Parathyroid adenoma (tissue), 2 donors: ENCODE measurements at regions not wholly inside any gene's neighbourhood (a gene's known extent, or its start where the extent isn't known, plus 50 kb on each side); places are given as distances from the start of the nearest gene placed in this dataset.

ENCODE experiments used
- H2AFZ ChIP-seq: fragments of 300-600 bp; sonication (generic); one replicate; pipeline ENCODE4 v1.7.0; 2017; ENCODE audit warnings: antibody characterized with exemption, mild to moderate bottlenecking
- H3K27ac ChIP-seq: fragments of 300-600 bp; sonication (generic); one replicate; pipeline ENCODE4 v1.7.0; 2017
- H3K27me3 ChIP-seq: fragments of 300-600 bp; sonication (generic); one replicate; pipeline ENCODE4 v1.7.0; 2017; ENCODE audit warnings: low read length; ENCODE audit not compliant: control insufficient read depth, insufficient read depth
- H3K36me3 ChIP-seq: fragments of 300-600 bp; sonication (generic); one replicate; pipeline ENCODE4 v1.7.0; 2017; ENCODE audit warnings: low read length; ENCODE audit not compliant: control insufficient read depth, insufficient read depth
- H3K4me1 ChIP-seq: fragments of 300-600 bp; sonication (generic); one replicate; pipeline ENCODE4 v1.7.0; 2017; ENCODE audit warnings: control low read depth
- H3K4me2 ChIP-seq: fragments of 300-600 bp; sonication (generic); one replicate; pipeline ENCODE4 v1.7.0; 2017; ENCODE audit warnings: low read length
- H3K4me3 ChIP-seq: fragments of 300-600 bp; sonication (generic); one replicate; pipeline ENCODE4 v1.7.0; 2017; ENCODE audit warnings: low read depth, low read length
- H3K79me2 ChIP-seq: fragments of 300-600 bp; sonication (generic); one replicate; pipeline ENCODE4 v1.7.0; 2017; ENCODE audit warnings: control low read depth
- H3K9ac ChIP-seq: fragments of 300-600 bp; sonication (generic); one replicate; pipeline ENCODE4 v1.7.0; 2017; ENCODE audit warnings: mild to moderate bottlenecking
- H3K9me3 ChIP-seq: fragments of 300-600 bp; sonication (generic); one replicate; pipeline ENCODE4 v1.7.0; 2017; ENCODE audit warnings: low read length; ENCODE audit not compliant: control insufficient read depth
- CTCF ChIP-seq: fragments of 300-600 bp; sonication (generic); IDR thresholded peaks from one replicate; pipeline ENCODE4 v1.7.0; 2017; ENCODE audit warnings: antibody characterized with exemption, mild to moderate bottlenecking
- donor health status: primary hyperparathyroidism.

DNA sequence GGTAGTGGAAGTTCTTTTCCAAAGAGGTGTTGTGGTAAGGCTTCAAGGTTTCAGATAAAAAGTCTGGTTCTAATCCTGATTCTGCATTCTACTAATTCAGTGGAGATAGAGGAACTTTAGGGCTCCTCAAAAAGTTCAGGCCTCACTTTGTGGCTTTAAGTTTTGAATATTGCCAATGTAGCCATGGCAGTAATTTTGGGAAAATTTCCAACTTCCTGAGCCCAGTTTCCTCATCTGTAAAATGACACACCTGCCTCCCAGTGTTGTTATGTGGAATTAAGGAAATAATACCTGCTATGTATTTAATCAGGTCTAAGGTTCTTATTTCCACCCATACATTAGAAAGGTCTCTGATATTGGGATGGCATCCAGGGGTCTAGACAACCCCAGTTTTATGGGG is 147.6 kb upstream of the ITGA6 start:
- no peak overlapping the region for H2AFZ ChIP-seq
- TF ChIP-seq CTCF, result no peak
- no peaks in the 10 kb centered on the region for H3K4me1 ChIP-seq
- H3K27me3 ChIP-seq, result no peaks in the 10 kb centered on the region
- no peak overlapping the region for H3K4me3 ChIP-seq
- H3K79me2 ChIP-seq, result no peaks in the 10 kb centered on the region
- no peak overlapping the region for H3K27ac ChIP-seq
- H3K9ac ChIP-seq, result no peak overlapping the region
- H3K4me2 ChIP-seq, result no peak overlapping the region
- no peaks in the 10 kb centered on the region for H3K36me3 ChIP-seq
- no peaks in the 10 kb centered on the region for H3K9me3 ChIP-seq

DNA sequence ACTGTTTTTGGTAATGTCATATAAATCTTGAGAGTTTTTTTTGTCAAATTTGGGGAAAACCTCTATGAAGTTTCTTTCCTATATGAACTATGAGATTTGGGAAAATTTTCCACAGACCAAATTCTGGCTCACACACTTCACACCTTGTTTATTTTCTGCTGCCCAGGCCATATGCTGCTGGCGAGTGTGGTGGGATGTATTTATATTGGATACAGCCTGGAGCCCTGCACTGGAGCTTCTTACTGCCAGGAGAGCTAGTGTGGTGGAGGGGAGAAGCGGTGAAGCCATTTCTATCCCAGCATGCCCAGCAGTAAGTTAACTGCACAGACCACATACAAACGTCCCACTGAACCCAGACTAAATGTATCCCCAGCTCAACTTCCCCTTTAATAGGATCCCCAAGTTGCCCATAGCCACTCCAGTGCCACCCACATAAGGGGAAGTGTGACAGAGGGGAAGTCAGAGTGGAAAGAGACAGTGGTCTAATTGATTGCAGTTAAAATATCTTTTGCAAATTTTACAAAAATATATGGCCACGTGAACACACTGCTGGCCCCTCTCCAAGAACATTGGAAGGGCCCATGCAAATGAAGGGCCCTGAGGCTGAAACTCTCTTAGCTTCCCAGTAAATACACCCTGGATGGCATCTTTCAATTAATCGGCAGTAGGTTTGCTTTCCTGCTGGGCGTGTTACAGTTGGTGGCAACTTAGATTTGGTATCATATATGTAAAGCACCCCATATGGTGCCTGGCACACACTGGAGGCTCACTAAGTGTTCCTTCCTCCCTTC is 146.6 kb upstream of the ITGA6 start:
- no peaks in the 10 kb centered on the region for H3K79me2 ChIP-seq
- no peaks in the 10 kb centered on the region for H3K36me3 ChIP-seq
- H3K27ac ChIP-seq, result no peak overlapping the region
- H3K9me3 ChIP-seq, result no peaks in the 10 kb centered on the region
- H3K27me3 ChIP-seq, result no peaks in the 10 kb centered on the region
- no peak overlapping the region for H3K4me2 ChIP-seq
- no peak overlapping the region for H2AFZ ChIP-seq
- peaks cover 4% of the 10 kb centered on the region for H3K4me1 ChIP-seq
- no peak overlapping the region for H3K4me3 ChIP-seq
- TF ChIP-seq CTCF, result no peak
- no peak overlapping the region for H3K9ac ChIP-seq

- no peak for TF ChIP-seq CTCF
- no peaks in the 10 kb centered on the region for H3K27me3 ChIP-seq
- H3K4me2 ChIP-seq, result no peak overlapping the region
- H3K4me1 ChIP-seq, result peaks cover 4% of the 10 kb centered on the region
- H3K4me3 ChIP-seq, result no peak overlapping the region
- H3K27ac ChIP-seq, result no peak overlapping the region
- H2AFZ ChIP-seq, result no peak overlapping the region
- H3K9ac ChIP-seq, result no peak overlapping the region
- no peaks in the 10 kb centered on the region for H3K9me3 ChIP-seq
- H3K36me3 ChIP-seq, result no peaks in the 10 kb centered on the region
- no peaks in the 10 kb centered on the region for H3K79me2 ChIP-seq
These were observed 145.5 kb upstream of the ITGA6 start for GRCh38 chr2:172281648-172282570.

GRCh38 chr2:172282944-172283343 is 144.4 kb upstream of the ITGA6 start:
- peaks cover 4% of the 10 kb centered on the region for H3K4me1 ChIP-seq
- H3K4me2 ChIP-seq, result no peak overlapping the region
- H2AFZ ChIP-seq, result no peak overlapping the region
- H3K9me3 ChIP-seq, result no peaks in the 10 kb centered on the region
- TF ChIP-seq CTCF, result no peak
- H3K9ac ChIP-seq, result no peak overlapping the region
- H3K27ac ChIP-seq, result no peak overlapping the region
- H3K4me3 ChIP-seq, result no peak overlapping the region
- H3K27me3 ChIP-seq, result no peaks in the 10 kb centered on the region
- H3K36me3 ChIP-seq, result no peaks in the 10 kb centered on the region
- no peaks in the 10 kb centered on the region for H3K79me2 ChIP-seq
